Endothelial cell of umbilical vein (primary cell): ENCODE measurements at regions not wholly inside any gene's neighbourhood (a gene's known extent, or its start where the extent isn't known, plus 50 kb on each side); places are given as distances from the start of the nearest gene placed in this dataset.

Source experiments
- CTCF ChIP-seq, 2 donors: IDR thresholded peaks; 1 replicate in 1 of 2; 2 replicates in 1 of 2; pipeline ENCODE4 v1.5.1; 2011; ENCODE audit warnings: low read length in 2 of 2, mild to moderate bottlenecking in 2 of 2, moderate library complexity in 2 of 2, control low read depth in 1 of 2, inconsistent platforms in 1 of 2, low read depth in 1 of 2; ENCODE audit not compliant: insufficient read depth in 1 of 2; ENCODE audit errors: extremely low read depth in 1 of 2
- EZH2 ChIP-seq: IDR thresholded peaks from 2 replicates; pipeline ENCODE4 v1.6.1; 2012; ENCODE audit warnings: borderline replicate concordance, low read depth, mild to moderate bottlenecking, moderate library complexity, low read length, inconsistent platforms; ENCODE audit not compliant: severe bottlenecking
- FOS ChIP-seq: IDR thresholded peaks from 2 replicates; pipeline ENCODE4 v1.6.1; 2011; ENCODE audit warnings: mild to moderate bottlenecking, low read length, moderate library complexity, borderline replicate concordance; ENCODE audit not compliant: insufficient read depth
- GATA2 ChIP-seq: IDR thresholded peaks from 2 replicates; pipeline ENCODE4 v1.7.0; 2011; ENCODE audit warnings: low read depth, mild to moderate bottlenecking, moderate library complexity, mixed read lengths, low read length; ENCODE audit not compliant: insufficient read length, insufficient read depth
- JUN ChIP-seq: IDR thresholded peaks from 2 replicates; pipeline ENCODE4 v1.6.1; 2011; ENCODE audit warnings: borderline replicate concordance, low read depth; ENCODE audit not compliant: insufficient read length, insufficient read depth
- POLR2A ChIP-seq: IDR thresholded peaks from 2 replicates; pipeline ENCODE4 v1.6.1; 2012; ENCODE audit warnings: low read depth, mild to moderate bottlenecking, control low read depth, low read length
- POLR2AphosphoS5 ChIP-seq: IDR thresholded peaks from 2 replicates; pipeline ENCODE4 v1.6.1; 2012; ENCODE audit warnings: low read depth, mild to moderate bottlenecking, control low read depth, low read length, moderate library complexity; ENCODE audit not compliant: insufficient read depth
- TF ChIP-seq, protein P1 (sequence below): IDR thresholded peaks from 2 replicates; pipeline ENCODE4 v1.6.1; 2011; ENCODE audit not compliant: insufficient read depth, insufficient read length

DNA sequence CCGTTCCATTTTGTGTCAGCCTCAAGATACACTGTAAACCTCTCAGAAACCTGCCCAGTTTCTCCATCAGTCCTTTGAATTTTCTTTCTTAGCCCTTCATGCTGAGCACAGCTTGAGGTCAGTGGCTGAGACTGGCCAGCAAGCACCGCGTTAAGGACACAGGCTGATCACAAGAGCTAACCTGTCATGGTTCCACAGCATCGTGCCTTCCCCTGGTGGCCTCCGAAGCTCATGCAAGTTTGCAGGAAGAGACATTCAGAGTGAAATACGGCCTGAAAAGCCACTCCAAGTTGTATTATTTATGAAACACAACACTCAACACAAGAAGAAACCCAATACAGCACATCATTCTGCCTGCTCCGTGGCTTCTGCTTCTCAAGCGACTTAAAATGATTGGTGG lies 57.0 kb upstream of the PFKP start:
- TF ChIP-seq FOS (no peak), CTCF (IDR thresholded peaks at IDR 0.05; ENCODE audit: extremely low read depth in 1 of 2, insufficient read depth in 1 of 2, low read depth in 1 of 2, low read length in 2 of 2) (no peak), POLR2AphosphoS5 (no peak), EZH2 (no peak), POLR2A (no peak), GATA2 (no peak), JUN (no peak)
- TF ChIP-seq, protein P1, sequence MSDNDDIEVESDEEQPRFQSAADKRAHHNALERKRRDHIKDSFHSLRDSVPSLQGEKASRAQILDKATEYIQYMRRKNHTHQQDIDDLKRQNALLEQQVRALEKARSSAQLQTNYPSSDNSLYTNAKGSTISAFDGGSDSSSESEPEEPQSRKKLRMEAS = no peak
